ENCODE measurements at regions not wholly inside any gene's neighbourhood (a gene's known extent, or its start where the extent isn't known, plus 50 kb on each side); places are given as distances from the start of the nearest gene placed in this dataset.
"Not testable (repeated sequence)": the region's sequence is repeated elsewhere in the genome, so short reads cannot be mapped to it uniquely, and the experiment has no call there.

DNA sequence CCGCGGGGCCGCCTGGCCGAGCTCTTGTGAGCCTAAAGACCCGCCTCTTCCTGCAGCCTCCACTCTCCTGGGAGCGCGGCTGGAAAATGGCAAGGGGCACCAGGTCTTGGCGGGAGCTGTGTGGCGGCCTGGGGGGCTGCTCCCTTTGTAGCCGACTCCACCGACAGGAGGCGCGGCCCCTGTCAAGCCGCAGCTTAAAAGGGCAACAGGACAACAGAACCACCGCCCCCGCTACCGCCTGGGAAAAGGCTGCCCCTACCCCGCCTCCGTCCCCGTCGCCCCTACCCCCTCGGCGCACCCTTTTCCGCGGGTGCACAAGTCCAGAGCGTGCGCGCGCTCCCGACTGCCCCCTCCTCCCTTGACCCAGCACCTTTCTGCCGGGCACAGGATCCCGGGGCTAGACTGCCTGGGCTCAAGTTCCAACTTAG lies 60.3 kb downstream of the GOLGA8K start:
- peak; percentile 26 for DNase-seq

DNA sequence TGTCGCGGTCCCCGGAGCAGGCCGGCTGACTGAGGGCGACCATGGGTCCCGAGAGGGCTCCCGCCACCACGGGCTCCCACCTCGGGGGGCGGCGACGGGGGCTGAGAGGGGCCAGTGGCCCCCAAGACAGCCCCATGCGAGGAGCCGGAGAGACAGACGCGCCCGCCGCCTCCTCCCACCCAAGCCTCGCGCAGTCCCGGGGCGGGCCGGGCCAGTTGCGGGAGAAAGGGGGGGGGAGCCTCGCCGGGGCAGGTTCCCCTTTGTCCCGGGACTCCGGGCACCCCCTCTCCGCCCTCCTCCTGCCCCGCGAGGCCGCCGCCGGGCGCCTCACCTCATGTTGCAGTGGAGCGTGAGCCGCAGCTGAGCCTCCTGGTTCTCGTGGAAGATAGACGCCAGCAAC lies 60.8 kb downstream of the GOLGA8K start:
- DNase-seq, result not testable (repeated sequence)

DNA sequence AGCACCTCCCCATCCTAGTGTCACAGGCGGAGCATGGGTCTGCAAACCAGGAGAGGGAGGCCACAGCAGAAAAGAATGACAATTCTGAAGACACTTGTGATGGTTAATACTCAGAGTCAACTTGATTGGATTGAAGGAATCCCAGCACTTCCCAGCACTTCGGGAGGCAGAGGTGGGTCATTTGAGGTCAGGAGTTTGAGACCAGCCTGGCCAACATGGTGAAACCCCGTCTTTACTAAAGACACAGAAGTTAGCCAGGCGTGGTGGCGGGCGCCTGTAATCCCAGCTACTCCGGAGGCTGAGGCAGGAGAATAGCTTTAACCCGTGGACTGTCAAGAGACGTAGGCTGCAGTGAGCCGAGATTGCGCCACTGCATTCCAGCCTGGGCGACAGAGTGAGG lies 61.6 kb downstream of the GOLGA8K start:
- not testable (repeated sequence) for DNase-seq

DNA sequence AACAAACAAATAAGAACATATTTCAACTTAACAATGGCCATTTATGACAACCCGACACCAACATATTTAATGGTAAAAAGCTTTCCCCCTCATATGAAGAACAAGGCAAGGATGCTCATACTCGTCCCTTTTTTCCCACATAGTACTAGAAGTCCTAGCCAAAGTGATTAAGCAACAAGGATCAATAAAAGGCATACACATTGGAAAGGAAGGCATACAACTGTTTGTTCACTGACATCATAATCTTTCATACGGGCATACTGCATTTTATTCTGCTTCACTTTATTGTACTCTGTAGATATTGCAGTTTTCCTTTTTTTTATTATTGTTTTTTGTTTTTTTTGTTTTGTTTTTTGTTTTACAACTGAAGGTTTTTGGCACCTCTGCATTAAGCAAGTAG lies 66.3 kb downstream of the GOLGA8K start:
- not testable (repeated sequence) for DNase-seq

DNA sequence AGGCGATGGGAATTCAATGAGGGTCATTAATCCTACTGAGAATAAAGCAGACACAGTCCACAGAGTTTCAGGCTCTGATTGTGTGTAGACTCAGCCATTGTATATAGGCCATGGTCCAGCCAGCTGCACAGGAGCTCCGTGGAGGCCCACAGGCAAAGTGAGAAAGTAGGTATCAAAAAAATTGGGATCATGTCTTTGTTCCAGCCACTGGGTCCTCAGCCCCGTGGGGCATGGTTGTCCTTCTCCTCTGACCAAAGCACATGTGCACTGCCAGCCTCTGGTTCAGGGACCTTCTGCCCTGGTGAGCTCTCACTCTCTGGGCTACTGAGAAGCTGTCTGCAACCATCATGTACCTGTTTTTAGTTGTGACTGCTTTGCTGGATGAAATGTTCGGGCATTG lies 79.7 kb downstream of the GOLGA8K start:
- DNase-seq, result not testable (repeated sequence)

DNA sequence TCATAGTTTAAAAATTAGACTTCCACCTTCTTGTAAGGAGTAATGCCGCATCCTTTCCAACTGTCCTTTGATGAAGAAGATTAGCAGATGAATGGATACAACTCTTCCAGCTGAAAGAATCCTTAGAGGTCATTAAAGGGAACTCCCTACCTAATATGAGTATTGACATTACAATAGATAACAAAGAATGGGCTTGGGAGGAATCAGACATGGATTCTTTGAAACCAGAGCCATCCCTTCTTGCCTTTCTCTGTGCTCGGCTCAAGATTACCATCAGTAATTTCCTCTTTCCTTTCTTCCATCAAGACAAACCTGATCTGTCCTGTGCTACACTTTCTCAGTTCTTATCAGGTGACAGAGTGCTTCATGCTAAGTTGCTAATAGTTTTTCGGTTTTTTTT lies 83.8 kb downstream of the GOLGA8K start:
- DNase-seq, result not testable (repeated sequence)

DNA sequence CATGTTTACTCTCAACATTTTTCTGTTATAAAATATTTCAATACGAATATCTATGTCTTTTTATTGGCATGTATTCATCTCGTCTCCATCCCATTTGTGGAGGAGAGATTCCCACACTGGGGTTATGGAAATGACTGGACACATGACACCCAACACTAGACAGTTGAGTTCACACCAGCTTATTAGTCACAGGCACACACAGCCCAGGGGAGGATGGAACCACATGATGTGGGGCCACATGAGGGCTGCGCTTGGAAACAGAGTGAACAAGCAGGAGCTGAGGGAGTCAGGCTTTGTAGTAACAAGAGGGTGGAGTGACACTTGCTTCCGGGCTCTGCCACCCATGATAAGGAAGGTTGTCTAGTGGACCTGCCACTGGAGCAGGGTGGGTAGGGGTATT lies 86.6 kb downstream of the GOLGA8K start:
- not testable (repeated sequence) for DNase-seq

DNA sequence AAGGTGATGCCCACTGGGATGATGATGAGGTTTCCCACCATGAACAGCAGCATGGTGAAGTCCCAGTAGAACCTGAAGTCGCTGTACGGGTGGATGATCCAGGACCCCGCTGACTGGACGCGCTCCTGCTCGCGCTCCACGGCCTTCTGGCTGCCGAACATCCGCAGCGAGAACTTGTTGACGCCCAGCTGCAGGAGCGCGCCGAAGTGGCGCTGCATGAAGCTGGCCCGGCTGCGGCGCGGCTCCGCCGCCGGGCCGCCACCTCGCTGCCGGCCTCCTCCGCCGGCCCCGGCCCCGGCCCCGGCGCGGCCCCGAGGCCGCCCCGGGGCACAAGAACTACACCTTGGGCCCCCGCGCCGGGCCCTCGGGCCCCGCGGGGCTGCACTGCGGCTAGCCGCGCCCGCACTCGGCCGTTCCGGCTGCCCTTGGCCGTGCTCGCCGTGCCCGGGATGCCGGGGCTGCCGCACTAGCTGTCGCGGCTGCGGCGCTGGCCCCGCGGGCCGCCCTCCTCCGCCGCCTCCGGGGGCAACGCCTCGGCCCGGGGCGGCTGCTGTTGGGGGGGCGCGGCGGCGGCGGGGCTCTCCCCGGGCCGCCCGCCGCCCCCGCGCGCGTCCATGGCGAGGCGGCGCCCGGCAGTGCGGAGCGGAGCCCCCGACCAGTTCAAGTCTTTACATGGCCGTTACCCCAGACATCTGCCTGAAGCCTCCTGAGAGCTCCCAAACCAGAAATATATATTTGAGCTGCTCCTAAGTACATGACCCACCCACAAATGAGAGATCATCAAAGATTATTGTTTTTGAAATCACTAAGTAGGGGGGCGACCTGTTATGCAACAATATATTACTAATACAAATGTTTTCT lies 87.8 kb downstream of the GOLGA8K start:
- not testable (repeated sequence) for DNase-seq

DNA sequence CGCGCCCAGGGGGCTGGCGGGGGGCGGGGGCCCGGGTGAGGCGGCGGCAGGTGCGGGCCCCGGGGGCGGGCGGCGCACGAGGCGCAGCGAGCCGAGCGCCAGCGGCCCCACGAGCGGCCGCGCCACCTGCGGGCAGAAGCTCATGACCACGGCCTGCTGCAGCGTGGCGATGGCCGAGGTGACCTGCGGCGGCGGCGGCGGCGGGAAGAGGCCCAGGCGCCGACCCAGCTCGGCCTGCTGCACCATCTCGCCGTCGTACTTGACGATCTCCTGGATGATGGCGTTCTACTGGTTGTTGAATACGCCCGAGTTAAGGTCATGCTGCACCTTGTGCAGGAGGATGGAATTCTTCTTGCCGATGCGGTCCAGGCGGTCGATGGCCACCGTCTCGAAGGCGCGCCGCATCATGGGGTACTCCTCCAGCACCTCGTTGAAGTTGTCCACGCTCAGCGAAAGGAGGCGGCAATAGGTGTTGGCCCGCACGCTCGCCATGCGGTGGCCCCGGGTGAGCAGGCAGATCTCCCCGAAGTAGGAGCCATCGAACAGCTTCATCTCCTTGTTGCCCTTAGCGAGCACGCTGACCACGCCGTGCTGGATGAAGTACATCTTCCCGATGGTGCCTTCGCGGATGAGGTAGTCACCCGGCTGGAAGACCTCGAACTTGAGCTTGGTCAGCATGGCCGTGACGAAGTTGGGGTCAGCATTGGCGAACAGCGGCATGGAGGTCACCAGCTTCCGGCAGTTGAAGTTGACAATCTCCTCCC lies 89.5 kb downstream of the GOLGA8K start:
- DNase-seq, result not testable (repeated sequence)

DNA sequence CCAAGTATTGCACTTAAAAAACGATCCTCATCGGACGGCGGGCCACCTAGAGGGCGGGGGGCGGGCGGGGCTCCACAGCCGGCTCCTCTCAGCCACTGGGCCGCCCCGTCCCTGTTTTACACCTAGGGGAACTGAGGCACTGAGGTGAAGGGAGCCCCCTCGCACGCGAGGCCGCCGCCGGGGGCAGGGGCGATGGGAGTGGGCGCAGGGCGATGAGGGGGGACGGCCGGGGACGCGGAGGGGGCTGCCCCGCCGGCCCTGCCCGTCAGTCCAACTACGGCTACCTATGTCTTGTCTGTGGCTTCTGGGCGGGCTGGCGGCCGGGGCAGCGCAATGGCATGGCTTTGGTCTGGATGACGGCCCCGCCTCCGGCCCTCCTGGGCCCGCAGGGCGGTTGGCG lies 90.4 kb downstream of the GOLGA8K start:
- not testable (repeated sequence) for DNase-seq

DNA sequence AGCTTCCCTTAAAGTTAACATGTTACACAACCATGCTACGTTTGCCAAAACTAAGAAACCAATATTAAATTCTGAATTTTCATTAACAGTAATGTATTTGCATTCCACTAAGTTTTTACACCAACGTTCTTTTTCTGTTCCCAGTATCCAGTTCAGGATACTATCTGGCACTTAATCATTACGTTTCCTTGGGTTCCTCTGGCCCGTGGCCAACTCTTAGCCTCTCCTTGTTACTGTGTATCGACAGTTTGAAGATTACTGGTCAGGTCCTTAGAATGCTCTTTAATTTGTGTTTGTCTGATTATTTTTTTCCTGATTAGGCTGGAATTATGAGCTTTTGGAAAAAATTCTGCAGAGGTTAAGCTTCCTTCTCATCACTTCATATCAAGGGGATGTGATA lies 95.5 kb downstream of the GOLGA8K start:
- not testable (repeated sequence) for DNase-seq

DNA sequence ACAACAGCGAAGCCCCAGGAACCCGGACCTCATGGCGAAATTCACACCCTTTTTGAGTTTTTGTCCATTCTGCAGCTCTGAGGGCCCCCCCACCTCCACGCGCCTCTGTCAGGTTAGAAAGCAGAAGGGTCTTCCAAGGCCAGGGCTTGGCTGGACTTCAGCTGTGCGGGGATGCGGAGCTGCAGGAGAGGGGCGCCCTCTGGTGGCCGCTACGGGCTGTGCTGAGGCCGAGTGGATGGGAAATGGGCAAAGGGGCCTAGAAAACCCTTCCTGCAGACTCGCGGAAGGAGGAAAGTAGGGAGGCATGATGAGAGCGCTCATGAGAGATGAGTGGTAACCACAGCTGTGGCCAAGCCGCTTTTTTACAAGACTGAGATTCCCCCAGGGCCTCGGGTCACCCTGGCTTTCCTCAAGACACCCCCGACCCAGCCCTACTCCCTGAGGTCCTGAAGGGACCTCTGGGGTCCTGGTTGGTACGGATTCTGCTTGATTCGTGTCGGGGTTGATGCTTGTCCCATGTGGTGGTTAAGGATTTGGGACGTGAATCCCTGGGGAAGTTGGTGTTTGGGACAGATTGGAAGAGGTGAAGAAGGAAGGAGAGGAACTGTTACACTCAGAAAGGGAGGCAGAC lies 126.8 kb downstream of the GOLGA8K start:
- not testable (repeated sequence) for DNase-seq

DNA sequence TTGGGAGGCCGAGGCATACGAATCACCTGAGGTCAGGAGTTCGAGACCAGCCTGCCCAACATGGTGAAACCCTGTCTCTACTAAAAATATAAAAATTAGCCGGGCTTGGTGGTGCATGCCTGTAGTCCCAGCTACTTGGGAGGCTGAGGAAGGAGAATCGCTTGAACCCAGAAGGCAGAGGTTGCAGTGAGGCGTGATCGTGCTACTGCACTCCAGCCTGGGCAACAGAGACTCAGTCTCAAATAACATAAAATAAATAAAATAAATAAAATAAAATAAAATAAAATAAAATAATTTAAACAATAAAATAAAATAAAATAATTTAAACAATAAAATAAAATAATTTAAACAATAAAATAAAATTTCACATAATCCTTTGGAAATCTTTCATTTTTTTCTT lies 149.1 kb downstream of the GOLGA8K start:
- DNase-seq, result not testable (repeated sequence)

DNA sequence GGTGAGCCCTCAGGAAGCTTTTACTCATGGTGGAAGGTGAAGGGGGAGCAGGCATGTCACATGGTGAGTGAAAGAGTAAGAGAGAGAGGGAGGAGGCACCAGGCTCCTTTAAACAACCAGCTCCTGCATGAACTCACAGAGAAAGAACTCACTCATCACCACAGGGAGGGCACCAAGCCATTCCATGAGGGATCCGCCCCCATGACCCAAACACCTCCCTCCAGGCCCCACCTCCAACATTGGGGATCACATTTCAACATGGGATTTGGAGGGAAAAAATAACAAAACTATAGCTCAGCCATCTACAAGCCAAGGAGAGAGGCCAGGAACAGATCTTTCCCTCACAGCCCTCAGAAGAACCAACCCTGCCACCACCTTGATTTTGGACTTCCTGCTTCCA lies 153.9 kb downstream of the GOLGA8K start:
- not testable (repeated sequence) for DNase-seq

DNA sequence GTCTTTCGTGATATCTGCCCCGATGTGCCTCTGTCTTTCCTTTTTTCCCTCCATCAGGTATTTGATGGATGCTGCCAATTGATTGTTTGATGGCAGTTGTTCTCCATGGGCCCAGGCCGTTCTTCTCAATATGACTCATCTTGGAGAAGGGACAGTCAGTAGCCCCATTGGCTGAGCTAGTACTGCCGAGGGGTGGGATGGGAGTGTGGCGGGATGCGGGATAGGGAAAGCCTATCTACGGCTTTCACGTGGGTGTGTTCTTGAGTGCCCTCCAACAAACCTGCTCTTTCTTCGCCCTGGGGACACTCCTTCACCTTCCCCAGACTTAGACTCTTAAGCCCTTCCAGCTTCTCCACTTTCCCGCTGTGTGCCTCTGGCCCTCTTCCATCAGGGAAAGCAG lies 159.4 kb downstream of the GOLGA8K start:
- DNase-seq, result not testable (repeated sequence)

DNA sequence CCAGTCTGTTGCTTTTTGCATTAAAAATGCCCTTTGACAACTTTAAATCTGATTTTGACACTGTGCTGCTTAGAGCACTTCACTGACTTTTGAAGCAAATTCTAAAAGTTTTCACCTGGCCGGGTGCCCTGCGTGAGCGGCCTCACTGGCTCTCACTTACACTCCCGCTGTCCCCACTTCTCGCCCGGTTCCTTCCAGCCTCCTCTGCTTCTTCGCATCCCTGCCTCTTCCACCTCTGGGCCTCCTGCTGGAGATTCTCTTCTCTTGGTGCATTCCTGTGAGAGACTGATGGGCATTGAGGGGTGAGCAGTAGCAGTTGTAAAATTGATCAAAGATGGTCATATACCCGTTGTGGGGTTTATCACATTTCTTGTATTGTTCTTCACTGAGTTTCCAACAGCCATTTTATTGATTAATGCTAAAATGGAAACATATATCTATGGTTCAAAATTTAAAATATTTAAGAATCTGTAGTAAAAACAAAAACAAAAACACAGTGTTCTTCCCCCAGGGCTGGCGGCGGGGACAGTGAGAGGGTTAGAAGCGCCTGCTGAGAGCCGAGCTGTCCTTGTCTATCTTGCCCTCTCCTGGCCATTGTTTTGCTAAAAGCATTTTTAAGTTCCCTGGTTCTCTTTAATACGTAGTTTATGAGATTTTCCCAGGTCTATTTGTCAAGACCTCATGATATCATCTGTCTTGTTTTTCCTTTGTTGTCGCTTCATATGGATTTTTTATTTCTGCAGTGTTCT lies 160.1 kb downstream of the GOLGA8K start:
- not testable (repeated sequence) for DNase-seq

DNA sequence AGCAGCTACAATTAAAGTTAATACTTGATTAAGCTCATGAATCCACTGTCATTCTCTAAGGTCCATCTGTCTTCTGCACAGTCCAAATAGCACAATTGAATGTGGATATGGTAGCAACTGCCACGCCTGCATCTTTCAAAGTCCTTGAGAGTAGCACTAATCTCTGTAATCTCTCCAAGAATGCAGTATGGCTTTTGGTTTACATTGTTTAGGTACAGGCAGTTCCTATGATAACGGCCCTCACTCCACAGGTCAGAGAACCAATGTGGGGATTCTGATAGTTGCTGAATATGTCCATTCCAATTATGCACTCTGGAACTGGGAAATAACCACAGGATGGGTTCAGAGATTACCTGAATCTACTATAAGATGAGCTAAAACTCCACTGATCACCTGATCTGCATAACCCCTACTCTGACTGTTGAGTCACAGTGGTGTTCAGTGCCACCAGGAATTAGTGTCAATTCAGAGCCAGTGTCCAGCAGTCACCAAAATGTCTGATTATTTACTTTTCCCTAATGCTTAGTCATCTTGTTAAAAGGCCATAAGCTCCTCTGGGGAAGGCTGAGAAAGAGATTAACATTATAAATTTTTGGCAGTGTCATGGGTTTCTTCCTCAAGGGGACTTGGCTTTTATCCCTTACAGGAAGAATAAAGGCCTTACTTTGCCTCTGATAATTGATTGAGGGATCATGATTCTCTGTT lies 175.5 kb downstream of the GOLGA8K start:
- DNase-seq, result not testable (repeated sequence)

DNA sequence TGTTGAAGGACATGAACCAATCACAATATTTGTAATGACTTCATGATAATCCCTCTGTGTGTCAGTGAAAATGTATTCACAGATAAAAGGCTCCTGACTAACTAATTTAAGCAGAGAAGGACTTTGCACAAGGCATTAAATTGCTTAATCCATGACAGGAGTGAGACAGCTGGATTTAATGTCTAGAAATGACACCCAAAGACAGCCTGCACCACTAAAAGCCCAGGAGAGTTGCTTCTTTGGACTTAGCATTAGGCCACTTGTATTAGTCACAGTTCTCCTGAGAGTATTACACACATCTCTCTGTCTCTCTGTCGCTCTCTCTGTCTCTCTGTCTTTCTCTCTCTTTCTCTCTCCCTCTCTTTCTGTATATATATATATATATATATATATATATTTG lies 180.4 kb downstream of the GOLGA8K start:
- no peak for DNase-seq
